Esophagus muscularis mucosa (tissue), 4 donors: ENCODE measurements at regions not wholly inside any gene's neighbourhood (a gene's known extent, or its start where the extent isn't known, plus 50 kb on each side); places are given as distances from the start of the nearest gene placed in this dataset.

Experiments used
- CTCF ChIP-seq, 3 experiments: fragments of 200-600 bp in 2 of 3; fragments of 450-650 bp in 1 of 3; sonication (generic) in 2 of 3; IDR thresholded peaks; one replicate each; pipeline ENCODE4 v1.5.1; 2017 to 2019; ENCODE audit warnings: antibody characterized with exemption in 3 of 3, mild to moderate bottlenecking in 2 of 3, moderate library complexity in 1 of 3
- EP300 ChIP-seq: sonication (generic); formaldehyde crosslinking; IDR thresholded peaks from one replicate; pipeline ENCODE4 v1.6.1; 2017; ENCODE audit warnings: antibody characterized with exemption
- POLR2A ChIP-seq: fragments of 450-650 bp; IDR thresholded peaks from one replicate; pipeline ENCODE4 v1.6.1; 2017; ENCODE audit warnings: antibody characterized with exemption, moderate library complexity, mild to moderate bottlenecking, low read depth
- POLR2AphosphoS5 ChIP-seq, 2 donors: sonication (generic); formaldehyde crosslinking; IDR thresholded peaks; one replicate each; pipeline ENCODE4 v1.6.1; 2017; ENCODE audit warnings: antibody characterized with exemption in 2 of 2

GRCh38 chr2:239726631-239727181 is 298.4 kb downstream of the NDUFA10 start:
- TF ChIP-seq EP300 (no peak), CTCF (IDR thresholded peaks at IDR 0.05) (no peak), POLR2A (no peak), POLR2AphosphoS5 (IDR thresholded peaks at IDR 0.05) (no peak)
